ENCODE measurements at regions not wholly inside any gene's neighbourhood (a gene's known extent, or its start where the extent isn't known, plus 50 kb on each side); places are given as distances from the start of the nearest gene placed in this dataset.

DNA sequence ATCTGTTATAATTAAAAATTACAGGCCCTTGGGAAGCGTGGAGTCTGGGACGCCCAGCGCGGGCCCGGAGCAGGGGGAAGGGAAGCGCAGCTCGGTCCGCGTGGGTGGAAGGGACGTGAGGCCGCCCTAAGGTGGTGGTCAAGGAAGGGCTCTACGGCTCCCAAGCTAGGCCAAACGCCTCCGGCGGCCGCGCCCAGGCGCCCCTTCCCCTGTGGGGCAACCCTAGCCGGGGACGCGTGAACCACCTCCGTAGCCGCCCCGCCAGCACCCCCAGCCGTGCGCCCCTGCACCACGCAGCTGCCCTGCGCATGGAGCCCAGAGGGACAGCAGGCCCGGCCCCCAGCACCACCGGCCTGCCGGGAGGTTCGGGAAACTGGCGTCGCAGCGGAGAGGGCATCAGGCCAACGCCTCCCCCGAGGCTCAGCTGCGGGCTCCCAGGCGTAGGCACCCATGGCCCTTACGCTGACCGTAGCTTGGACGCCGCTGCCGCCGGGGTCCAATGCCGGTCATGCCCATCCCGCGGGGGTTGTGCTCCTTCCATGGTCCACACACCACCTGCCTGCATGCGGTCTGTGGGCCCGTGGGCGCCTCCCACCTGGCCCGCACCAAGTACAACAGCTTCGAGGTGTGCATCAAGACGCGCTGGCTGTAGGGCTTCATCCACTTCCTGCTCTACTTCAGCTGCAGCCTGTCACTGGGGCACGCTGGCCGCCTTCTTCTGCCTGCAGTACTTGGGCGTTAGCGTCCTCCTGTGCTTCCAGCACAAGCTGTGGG is 166.7 kb downstream of the SEPTIN7 start:
- Histone ChIP-seq H3K9me3 (no peaks in the 10 kb centered on the region), H3K4me1 (peaks cover 4% of the 10 kb centered on the region; the same call in 1 of the 2 replicates), H3K27me3 (replicated peaks; ENCODE audit: control insufficient read depth, insufficient read depth, low read length) (no peaks in the 10 kb centered on the region), H3K4me3 (ENCODE audit: low read depth, low read length) (no peak overlapping the region), H3K36me3 (ENCODE audit: control insufficient read depth, insufficient read depth, low read length) (no peaks in the 10 kb centered on the region)
- Mint-ChIP-seq H3K4me3 (ENCODE audit: unreplicated experiment) (no peak overlapping the region), H3K27ac (ENCODE audit: unreplicated experiment) (no peak overlapping the region), H3K36me3 (ENCODE audit: insufficient read depth, unreplicated experiment) (no peaks in the 10 kb centered on the region), H3K4me1 (ENCODE audit: low read depth, unreplicated experiment) (peaks cover 6% of the 10 kb centered on the region), H3K27me3 (ENCODE audit: insufficient read depth, unreplicated experiment) (no peaks in the 10 kb centered on the region), H3K9me3 (ENCODE audit: unreplicated experiment) (no peaks in the 10 kb centered on the region)
- ChIA-PET CTCF (no interaction called here), POLR2A (no interaction called here)
- BruUV-seq (replicated peaks): no TSS peak
- intact Hi-C loops (cut with micrococcal nuclease; ENCODE audit: unreplicated experiment): no loop called here
- DNase-seq: no peak
- TF ChIP-seq, protein P1, sequence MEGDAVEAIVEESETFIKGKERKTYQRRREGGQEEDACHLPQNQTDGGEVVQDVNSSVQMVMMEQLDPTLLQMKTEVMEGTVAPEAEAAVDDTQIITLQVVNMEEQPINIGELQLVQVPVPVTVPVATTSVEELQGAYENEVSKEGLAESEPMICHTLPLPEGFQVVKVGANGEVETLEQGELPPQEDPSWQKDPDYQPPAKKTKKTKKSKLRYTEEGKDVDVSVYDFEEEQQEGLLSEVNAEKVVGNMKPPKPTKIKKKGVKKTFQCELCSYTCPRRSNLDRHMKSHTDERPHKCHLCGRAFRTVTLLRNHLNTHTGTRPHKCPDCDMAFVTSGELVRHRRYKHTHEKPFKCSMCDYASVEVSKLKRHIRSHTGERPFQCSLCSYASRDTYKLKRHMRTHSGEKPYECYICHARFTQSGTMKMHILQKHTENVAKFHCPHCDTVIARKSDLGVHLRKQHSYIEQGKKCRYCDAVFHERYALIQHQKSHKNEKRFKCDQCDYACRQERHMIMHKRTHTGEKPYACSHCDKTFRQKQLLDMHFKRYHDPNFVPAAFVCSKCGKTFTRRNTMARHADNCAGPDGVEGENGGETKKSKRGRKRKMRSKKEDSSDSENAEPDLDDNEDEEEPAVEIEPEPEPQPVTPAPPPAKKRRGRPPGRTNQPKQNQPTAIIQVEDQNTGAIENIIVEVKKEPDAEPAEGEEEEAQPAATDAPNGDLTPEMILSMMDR (IDR thresholded peaks at IDR 0.05; ENCODE audit: insufficient read depth in 1 of 2, low read depth in 1 of 2, low read length in 1 of 2, severe bottlenecking in 1 of 2, unreplicated experiment in 1 of 2): no peak

DNA sequence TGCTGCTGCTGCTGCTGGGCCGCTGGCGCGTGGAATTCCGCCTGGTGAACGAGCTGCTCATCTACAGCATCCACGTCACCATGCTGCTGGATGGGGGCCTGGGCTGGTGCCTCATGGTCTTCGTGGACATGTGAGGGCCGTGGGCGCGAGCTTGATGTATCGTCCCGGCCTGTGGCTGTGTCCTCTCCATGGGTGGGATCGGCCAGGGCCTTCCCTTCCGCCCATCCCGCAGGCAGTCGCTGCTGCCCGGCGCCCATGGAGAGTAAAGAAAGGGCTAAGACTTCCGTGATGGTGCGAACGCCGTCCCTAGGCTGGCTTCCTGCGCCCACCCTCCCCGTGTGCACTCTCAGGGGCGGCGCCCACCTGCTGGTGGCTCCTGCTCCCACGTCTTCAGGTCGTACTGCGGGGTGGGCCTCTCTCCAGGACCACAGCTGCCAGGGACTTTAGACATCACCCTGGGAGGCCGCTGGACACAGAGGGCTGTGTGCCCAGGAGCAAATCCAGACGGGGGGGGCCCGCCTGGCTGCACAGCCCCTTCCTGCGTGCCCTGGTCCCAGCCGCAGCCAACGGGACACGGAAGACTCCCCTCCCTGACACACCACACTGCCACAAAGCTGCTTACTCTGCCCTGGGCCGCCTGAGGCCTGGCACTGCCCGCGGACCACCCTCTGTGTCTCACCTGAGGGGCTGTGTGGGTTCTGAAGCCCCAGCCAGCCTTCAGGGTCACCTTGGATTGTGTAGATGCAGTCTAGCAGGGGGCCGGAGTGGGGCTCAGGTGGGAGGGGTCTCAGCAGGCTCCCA is 167.5 kb downstream of the SEPTIN7 start:
- no peaks in the 10 kb centered on the region for H3K27me3 ChIP-seq (replicated peaks; ENCODE audit: control insufficient read depth, insufficient read depth, low read length)
- Mint-ChIP-seq H3K27ac (ENCODE audit: unreplicated experiment) (no peak overlapping the region), H3K27me3 (ENCODE audit: insufficient read depth, unreplicated experiment) (no peaks in the 10 kb centered on the region), H3K4me3 (ENCODE audit: unreplicated experiment) (no peak overlapping the region), H3K4me1 (ENCODE audit: low read depth, unreplicated experiment) (peaks cover 6% of the 10 kb centered on the region), H3K36me3 (ENCODE audit: insufficient read depth, unreplicated experiment) (no peaks in the 10 kb centered on the region), H3K9me3 (ENCODE audit: unreplicated experiment) (no peaks in the 10 kb centered on the region)
- intact Hi-C loops (cut with micrococcal nuclease; ENCODE audit: unreplicated experiment): no loop called here
- H3K4me1 ChIP-seq: peaks cover 4% of the 10 kb centered on the region; the same call in 1 of the 2 replicates
- DNase-seq: no peak
- CTCF ChIA-PET: no interaction called here
- H3K36me3 ChIP-seq (ENCODE audit: control insufficient read depth, insufficient read depth, low read length): no peaks in the 10 kb centered on the region
- TF ChIP-seq, protein P1 (IDR thresholded peaks at IDR 0.05; ENCODE audit: insufficient read depth in 1 of 2, low read depth in 1 of 2, low read length in 1 of 2, severe bottlenecking in 1 of 2, unreplicated experiment in 1 of 2): no peak
- BruUV-seq (replicated peaks): no TSS peak
- no peak overlapping the region for H3K4me3 ChIP-seq (ENCODE audit: low read depth, low read length)
- POLR2A ChIA-PET: no interaction called here
- H3K9me3 ChIP-seq: no peaks in the 10 kb centered on the region

DNA sequence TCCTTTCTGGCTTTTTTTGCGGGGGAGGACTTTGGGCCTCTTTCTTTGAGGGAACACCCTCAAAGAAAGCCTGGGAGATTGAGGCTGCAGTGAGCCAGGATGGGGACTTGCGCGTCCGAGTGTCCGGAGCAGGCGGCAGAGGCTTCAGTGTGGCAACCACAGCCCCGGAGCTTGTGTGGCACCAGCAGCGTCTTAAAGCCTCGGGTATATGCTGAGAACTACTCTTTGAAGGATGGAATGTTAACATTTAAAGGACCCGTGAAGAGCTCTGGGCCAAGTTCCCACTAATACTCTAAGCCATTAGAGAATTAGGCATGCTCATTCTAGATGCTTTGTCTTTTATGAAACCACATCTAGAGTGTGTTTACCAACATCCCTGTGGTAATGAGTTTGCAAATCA is 168.2 kb downstream of the SEPTIN7 start:
- H3K27me3 ChIP-seq (replicated peaks; ENCODE audit: control insufficient read depth, insufficient read depth, low read length): no peaks in the 10 kb centered on the region
- BruUV-seq (replicated peaks): no TSS peak
- no peak for DNase-seq
- Mint-ChIP-seq H3K9me3 (ENCODE audit: unreplicated experiment) (no peaks in the 10 kb centered on the region), H3K4me1 (ENCODE audit: low read depth, unreplicated experiment) (peaks cover 6% of the 10 kb centered on the region), H3K27ac (ENCODE audit: unreplicated experiment) (no peak overlapping the region), H3K36me3 (ENCODE audit: insufficient read depth, unreplicated experiment) (no peaks in the 10 kb centered on the region), H3K27me3 (ENCODE audit: insufficient read depth, unreplicated experiment) (no peaks in the 10 kb centered on the region), H3K4me3 (ENCODE audit: unreplicated experiment) (no peak overlapping the region)
- ChIA-PET POLR2A (no interaction called here), CTCF (no interaction called here)
- H3K4me3 ChIP-seq (ENCODE audit: low read depth, low read length): no peak overlapping the region
- intact Hi-C loops (cut with micrococcal nuclease; ENCODE audit: unreplicated experiment): no loop called here
- no peaks in the 10 kb centered on the region for H3K9me3 ChIP-seq
- no peaks in the 10 kb centered on the region for H3K36me3 ChIP-seq (ENCODE audit: control insufficient read depth, insufficient read depth, low read length)
- peaks cover 4% of the 10 kb centered on the region; the same call in 1 of the 2 replicates for H3K4me1 ChIP-seq
- TF ChIP-seq, protein P1 (IDR thresholded peaks at IDR 0.05; ENCODE audit: insufficient read depth in 1 of 2, low read depth in 1 of 2, low read length in 1 of 2, severe bottlenecking in 1 of 2, unreplicated experiment in 1 of 2): no peak
